OCI-LY1 (cell line): ENCODE measurements at regions not wholly inside any gene's neighbourhood (a gene's known extent, or its start where the extent isn't known, plus 50 kb on each side); places are given as distances from the start of the nearest gene placed in this dataset.

ENCODE experiments used
- EZH2 ChIP-seq: fragments of 200-600 bp; sonication (generic), shearing (Covaris generic); IDR thresholded peaks from 2 replicates; pipeline ENCODE4 v1.8.0; 2017; ENCODE audit warnings: borderline replicate concordance, mixed run types, mild to moderate bottlenecking, antibody characterized with exemption, low read length, moderate library complexity, mixed read lengths
- TF ChIP-seq, protein P1 (sequence below): fragments of 200-600 bp; sonication (generic), shearing (Covaris generic); IDR thresholded peaks from 2 replicates; pipeline ENCODE4 v1.5.1; 2017; ENCODE audit warnings: mild to moderate bottlenecking, antibody characterized with exemption, low read length, moderate library complexity, mixed read lengths

DNA sequence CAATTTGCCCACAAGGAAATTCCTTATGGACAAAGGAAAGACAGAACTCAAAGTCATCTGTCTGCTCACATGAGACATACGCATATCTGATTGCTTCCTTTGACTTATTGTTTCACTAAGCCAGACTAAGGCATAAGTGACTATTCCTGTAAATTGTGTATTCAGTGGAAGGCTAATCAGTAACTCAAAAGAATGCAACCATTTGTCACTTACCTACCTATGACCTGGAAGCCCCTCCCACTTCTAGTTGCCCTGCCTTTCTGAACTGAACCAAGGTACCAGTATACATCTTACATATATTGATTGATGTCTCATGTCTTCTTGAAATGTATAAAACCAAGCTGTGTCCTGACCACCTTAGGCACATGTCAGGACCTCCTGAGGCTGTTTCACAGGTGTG, 53.5 kb upstream of the PROK2 start:
- TF ChIP-seq, protein P1, sequence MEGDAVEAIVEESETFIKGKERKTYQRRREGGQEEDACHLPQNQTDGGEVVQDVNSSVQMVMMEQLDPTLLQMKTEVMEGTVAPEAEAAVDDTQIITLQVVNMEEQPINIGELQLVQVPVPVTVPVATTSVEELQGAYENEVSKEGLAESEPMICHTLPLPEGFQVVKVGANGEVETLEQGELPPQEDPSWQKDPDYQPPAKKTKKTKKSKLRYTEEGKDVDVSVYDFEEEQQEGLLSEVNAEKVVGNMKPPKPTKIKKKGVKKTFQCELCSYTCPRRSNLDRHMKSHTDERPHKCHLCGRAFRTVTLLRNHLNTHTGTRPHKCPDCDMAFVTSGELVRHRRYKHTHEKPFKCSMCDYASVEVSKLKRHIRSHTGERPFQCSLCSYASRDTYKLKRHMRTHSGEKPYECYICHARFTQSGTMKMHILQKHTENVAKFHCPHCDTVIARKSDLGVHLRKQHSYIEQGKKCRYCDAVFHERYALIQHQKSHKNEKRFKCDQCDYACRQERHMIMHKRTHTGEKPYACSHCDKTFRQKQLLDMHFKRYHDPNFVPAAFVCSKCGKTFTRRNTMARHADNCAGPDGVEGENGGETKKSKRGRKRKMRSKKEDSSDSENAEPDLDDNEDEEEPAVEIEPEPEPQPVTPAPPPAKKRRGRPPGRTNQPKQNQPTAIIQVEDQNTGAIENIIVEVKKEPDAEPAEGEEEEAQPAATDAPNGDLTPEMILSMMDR, result no peak
- no peak for TF ChIP-seq EZH2
